Kidney (tissue), 13 donors: ENCODE measurements at regions not wholly inside any gene's neighbourhood (a gene's known extent, or its start where the extent isn't known, plus 50 kb on each side); places are given as distances from the start of the nearest gene placed in this dataset.
"Not testable (repeated sequence)": the region's sequence is repeated elsewhere in the genome, so short reads cannot be mapped to it uniquely, and the experiment has no call there.

ENCODE experiments used
- DNase-seq, 5 donors: peaks; one replicate each; pipeline ENCODE4 v3.0.0-alpha.2; 2013 to 2020
- FAIRE-seq: peaks from 2 replicates; lab custom pipeline; 2012; peaks lifted over from hg19 to GRCh38; lab: Jason Lieb, UNC
- H3K27ac ChIP-seq, 2 donors: one replicate each; pipeline ENCODE4 v1.7.0; 2013; ENCODE audit warnings: low read depth in 2 of 2, low read length in 2 of 2, inconsistent platforms in 1 of 2
- H3K27me3 ChIP-seq: one replicate; pipeline ENCODE4 v1.7.1; 2013; ENCODE audit warnings: low read length, inconsistent platforms; ENCODE audit not compliant: control insufficient read depth, insufficient read depth
- H3K36me3 ChIP-seq, 3 donors: one replicate each; pipeline versions ENCODE4 v1.7.0 to v1.7.1; 2013; ENCODE audit warnings: low read length in 3 of 3, control low read depth in 1 of 3, inconsistent platforms in 1 of 3; ENCODE audit not compliant: insufficient read depth in 3 of 3, control insufficient read depth in 2 of 3
- H3K4me1 ChIP-seq, 3 donors: one replicate each; pipeline versions ENCODE4 v1.7.0 to v1.7.1; 2013; ENCODE audit warnings: low read length in 3 of 3, inconsistent platforms in 1 of 3, low read depth in 1 of 3; ENCODE audit not compliant: control insufficient read depth in 2 of 3, insufficient read depth in 2 of 3
- H3K4me3 ChIP-seq, 3 donors: one replicate each; pipeline versions ENCODE4 v1.7.0 to v1.8.1; 2013; ENCODE audit warnings: low read length in 3 of 3, control low read depth in 1 of 3, inconsistent platforms in 1 of 3
- H3K9ac ChIP-seq, 3 donors: one replicate each; pipeline versions ENCODE4 v1.7.0 to v1.7.1; 2013; ENCODE audit warnings: low read length in 3 of 3, control low read depth in 1 of 3, inconsistent platforms in 1 of 3
- H3K9me3 ChIP-seq, 3 donors: one replicate each; pipeline versions ENCODE4 v1.7.0 to v1.7.1; 2013; ENCODE audit warnings: low read length in 3 of 3, control low read depth in 1 of 3, inconsistent platforms in 1 of 3; ENCODE audit not compliant: control insufficient read depth in 2 of 3, insufficient read depth in 1 of 3
- intact Hi-C: fragments of 100-400 bp; cut with DNase I; formaldehyde crosslinking; loops from one replicate; pipeline ENCODE4 v1.11.1; 2022
- TF ChIP-seq, protein P1 (sequence below): IDR thresholded peaks from 3 replicates; pipeline ENCODE4 v1.5.1; 2012; ENCODE audit warnings: mild to moderate bottlenecking, moderate library complexity, borderline replicate concordance; ENCODE audit not compliant: insufficient read depth; ENCODE audit errors: extremely low read depth
- donor health status: control.
- donor health status: control.
- donor health status: control.
- donor health status: control.
- donor health status: control.
- donor health status: DM: yes; HTN: yes; CAD: no.
- donor health status: Normal renal cell carcinoma (clear cell type).

DNA sequence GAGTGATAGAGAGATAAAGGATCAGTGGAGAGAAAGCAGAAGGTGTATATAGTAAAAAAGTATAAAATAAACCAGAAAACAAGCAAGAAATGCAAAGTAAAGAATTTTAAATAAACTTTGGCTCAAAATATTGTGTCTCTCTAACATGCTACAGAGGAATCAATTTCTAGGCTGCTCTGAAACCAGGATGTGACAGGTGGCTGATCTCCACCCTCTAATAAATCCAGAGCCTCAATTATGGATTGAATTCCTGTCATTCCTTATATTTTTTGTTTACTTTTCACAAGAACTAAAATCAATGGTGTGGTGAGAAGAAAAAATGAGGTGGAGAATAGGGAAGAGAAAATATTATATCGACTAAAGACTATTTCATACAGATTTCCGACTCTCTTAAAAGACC lies 965.1 kb upstream of the SEMA6A start:
- no peaks in the 10 kb centered on the region for H3K9me3 ChIP-seq
- FAIRE-seq: no peak
- H3K27me3 ChIP-seq: no peaks in the 10 kb centered on the region
- H3K9ac ChIP-seq: no peak overlapping the region
- H3K36me3 ChIP-seq: no peaks in the 10 kb centered on the region
- DNase-seq: no peak
- H3K4me3 ChIP-seq: no peak overlapping the region
- TF ChIP-seq, protein P1, sequence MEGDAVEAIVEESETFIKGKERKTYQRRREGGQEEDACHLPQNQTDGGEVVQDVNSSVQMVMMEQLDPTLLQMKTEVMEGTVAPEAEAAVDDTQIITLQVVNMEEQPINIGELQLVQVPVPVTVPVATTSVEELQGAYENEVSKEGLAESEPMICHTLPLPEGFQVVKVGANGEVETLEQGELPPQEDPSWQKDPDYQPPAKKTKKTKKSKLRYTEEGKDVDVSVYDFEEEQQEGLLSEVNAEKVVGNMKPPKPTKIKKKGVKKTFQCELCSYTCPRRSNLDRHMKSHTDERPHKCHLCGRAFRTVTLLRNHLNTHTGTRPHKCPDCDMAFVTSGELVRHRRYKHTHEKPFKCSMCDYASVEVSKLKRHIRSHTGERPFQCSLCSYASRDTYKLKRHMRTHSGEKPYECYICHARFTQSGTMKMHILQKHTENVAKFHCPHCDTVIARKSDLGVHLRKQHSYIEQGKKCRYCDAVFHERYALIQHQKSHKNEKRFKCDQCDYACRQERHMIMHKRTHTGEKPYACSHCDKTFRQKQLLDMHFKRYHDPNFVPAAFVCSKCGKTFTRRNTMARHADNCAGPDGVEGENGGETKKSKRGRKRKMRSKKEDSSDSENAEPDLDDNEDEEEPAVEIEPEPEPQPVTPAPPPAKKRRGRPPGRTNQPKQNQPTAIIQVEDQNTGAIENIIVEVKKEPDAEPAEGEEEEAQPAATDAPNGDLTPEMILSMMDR: no peak
- intact Hi-C loops: no loop called here
- no peak overlapping the region for H3K27ac ChIP-seq
- no peaks in the 10 kb centered on the region for H3K4me1 ChIP-seq

DNA sequence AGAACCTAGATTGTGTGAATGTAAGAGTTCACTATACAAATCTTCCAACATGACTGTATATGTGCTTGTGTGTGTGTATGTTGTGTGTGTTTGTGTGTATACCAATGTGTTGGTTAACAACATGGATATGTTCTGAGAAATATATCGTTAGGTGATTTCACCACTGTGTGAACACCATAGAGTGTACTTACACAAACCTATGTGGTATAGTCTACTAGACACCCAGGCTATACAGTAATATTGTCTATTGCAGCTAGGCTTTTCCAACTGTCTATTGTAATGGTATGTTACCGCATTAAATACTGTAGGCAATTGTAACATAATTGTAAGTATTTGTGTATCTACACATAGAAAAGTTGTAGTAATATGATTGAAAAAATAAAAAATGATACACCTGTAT lies 959.2 kb upstream of the SEMA6A start:
- no peak for FAIRE-seq
- no peak overlapping the region for H3K4me3 ChIP-seq
- intact Hi-C loops: no loop called here

DNA sequence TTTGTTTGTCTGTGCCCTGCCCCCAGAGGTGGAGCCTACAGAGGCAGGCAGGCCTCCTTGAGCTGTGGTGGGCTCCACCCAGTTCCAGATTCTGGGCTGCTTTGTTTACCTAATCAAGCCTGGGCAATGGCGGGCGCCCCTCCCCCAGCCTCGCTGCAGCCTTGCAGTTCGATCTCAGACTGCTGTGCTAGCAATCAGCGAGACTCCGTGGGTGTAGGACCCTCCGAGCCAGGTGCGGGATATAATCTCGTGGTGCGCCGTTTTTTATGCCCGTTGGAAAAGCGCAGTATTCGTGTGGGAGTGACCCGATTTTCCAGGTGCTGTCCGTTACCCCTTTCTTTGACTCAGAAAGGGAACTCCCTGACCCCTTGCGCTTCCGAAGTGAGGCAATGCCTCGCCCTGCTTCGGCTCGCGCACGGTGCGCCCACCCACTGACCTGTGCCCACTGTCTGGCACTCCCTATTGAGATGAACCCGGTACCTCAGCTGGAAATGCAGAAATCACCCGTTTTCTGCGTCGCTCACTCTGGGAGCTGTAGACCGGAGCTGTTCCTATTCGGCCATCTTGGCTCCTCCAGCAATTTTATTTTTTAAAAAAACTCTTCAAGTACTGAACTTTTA lies 958.5 kb upstream of the SEMA6A start:
- H3K27me3 ChIP-seq, H3K9me3 ChIP-seq, FAIRE-seq, H3K4me3 ChIP-seq, H3K9ac ChIP-seq, DNase-seq, H3K27ac ChIP-seq, intact Hi-C loops, H3K4me1 ChIP-seq, H3K36me3 ChIP-seq: not testable (repeated sequence)

More for the DNA sequence above, 959.2 kb upstream of the SEMA6A start:
- H3K27me3 ChIP-seq: no peaks in the 10 kb centered on the region
- no peak overlapping the region for H3K9ac ChIP-seq
- H3K4me1 ChIP-seq: no peaks in the 10 kb centered on the region
- H3K36me3 ChIP-seq: no peaks in the 10 kb centered on the region
- DNase-seq: no peak
- H3K27ac ChIP-seq: no peak overlapping the region
- no peaks in the 10 kb centered on the region for H3K9me3 ChIP-seq
- TF ChIP-seq, protein P1: no peak

DNA sequence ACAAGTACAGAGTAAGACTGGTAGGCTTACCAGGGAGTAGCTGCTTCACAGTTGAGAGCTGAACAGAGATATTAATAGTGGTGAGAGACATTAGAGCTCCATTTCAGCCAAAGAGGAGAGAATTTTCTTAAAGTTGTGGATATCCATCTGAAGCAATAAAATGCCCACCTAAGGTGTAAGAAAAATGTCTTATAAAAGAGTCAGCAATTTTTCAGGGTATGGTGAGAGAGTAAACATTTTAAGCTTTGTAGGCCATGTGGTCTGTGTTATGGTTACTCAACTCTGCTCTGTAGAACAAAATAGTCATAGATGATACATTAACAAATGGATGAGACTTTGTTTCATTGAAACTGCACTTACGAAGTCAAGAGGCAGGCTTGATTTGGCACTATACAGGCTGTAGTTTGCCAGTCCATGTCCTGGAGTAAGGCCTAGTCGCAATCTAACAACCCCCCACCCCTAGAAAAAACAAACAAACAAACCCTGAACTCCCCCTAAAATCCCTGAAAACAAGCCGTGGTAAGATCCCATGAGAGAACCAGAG lies 945.4 kb upstream of the SEMA6A start:
- intact Hi-C loops: no loop called here
- Histone ChIP-seq H3K36me3 (no peaks in the 10 kb centered on the region), H3K4me3 (no peak overlapping the region), H3K9me3 (peaks cover 0 to 7% (median 0%) of the 10 kb centered on the region in 3 donors), H3K4me1 (no peaks in the 10 kb centered on the region), H3K27ac (no peak overlapping the region), H3K9ac (no peak overlapping the region), H3K27me3 (no peaks in the 10 kb centered on the region)
- TF ChIP-seq, protein P1: no peak
- DNase-seq (no peak), FAIRE-seq (no peak)
